ENCODE measurements at regions not wholly inside any gene's neighbourhood (a gene's known extent, or its start where the extent isn't known, plus 50 kb on each side); places are given as distances from the start of the nearest gene placed in this dataset.
"Not testable (repeated sequence)": the region's sequence is repeated elsewhere in the genome, so short reads cannot be mapped to it uniquely, and the experiment has no call there.

DNA sequence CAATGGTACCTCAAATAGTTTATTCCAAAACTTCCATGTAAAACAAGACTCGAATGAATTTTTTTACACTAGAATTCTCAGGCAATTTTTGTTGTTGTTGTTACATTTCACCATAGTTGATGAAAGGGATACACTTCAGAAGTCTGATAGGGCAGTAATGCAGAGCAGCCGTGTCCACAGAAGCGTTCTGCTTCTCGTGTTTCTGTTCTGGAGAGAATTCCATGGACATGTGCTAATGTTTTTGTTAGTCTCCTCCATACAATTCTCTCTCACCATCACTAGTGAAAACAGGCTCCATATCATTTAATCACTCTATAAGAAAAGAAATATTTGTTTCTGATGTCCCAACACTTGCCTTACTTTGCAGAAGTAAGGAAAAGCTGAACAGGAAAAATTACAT is 606.1 kb downstream of the SLC16A7 start:
- no peak for DNase-seq

DNA sequence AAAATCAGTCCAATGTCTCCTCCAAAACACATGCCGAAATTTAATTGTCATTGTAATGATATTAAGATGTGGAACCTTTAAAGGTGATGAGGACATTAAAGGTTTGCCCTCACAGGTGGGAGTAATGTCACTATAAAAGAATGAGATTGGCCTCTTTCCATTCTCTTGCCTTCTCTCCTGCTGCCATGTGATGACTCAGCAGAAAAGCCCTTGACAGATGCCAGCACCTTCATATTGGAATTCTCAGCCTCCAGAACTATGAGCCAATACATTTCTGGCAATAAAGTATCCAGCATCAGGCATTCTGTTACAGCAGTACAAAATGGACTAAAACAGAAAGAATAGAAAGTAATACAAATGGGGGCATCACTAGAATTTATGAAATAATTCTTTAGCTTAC is 609.7 kb downstream of the SLC16A7 start:
- no peak for DNase-seq

DNA sequence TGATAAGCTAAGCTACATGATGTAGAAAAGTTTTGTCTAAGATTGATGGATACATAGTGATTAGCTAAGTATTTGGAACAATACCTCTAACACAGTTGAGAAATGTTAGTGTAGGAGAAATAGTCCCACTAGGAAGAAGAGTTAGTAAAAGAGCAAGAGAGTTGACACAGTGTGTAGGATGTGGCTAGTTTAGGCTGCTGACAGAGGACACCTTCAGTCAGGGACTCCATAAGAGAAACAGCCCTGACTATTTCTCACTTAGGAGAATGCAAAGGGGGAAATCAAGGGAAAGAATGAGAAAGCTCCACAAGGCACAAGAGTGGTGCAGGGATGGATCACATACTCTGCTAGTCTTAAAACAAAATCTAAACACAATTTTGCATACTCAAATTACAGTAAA is 613.7 kb downstream of the SLC16A7 start:
- DNase-seq: no peak

DNA sequence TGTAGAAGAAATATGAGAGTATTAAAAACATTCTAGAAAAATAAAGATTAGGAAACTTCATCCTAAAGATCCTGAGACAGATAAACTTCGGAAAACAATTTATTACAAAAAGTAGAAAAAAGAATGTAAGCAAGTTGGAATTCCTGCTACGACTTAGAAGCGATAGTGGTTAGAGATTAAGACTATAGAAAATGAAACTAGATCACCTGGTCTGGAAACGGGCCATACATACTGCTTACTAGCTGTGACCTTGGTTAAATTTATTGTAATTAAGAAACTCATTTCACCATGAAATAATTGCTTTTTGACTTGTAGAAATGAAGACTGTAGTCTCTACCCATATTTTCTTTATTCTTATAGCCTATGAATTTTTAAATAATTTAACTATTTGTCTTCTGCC is 614.1 kb downstream of the SLC16A7 start:
- no peak for DNase-seq

DNA sequence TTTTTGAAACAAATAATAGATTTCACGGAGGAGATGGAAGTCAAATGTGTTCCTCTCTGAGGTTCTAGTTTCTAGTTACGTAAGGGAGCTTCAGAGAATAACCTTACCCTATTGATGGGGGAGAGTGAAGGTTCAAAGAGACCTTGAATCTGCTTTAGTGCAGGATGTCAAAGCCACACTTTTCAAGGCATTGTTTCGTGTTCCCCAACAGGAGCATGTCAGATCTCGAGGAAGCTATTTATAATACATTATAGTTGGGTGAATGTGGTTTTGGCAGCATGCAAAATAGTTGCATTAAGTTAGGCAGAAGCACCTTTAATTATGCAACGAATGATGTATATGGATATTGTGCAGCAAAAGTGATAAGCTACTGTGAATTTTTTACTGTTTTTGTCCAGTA is 614.9 kb downstream of the SLC16A7 start:
- DNase-seq: no peak

DNA sequence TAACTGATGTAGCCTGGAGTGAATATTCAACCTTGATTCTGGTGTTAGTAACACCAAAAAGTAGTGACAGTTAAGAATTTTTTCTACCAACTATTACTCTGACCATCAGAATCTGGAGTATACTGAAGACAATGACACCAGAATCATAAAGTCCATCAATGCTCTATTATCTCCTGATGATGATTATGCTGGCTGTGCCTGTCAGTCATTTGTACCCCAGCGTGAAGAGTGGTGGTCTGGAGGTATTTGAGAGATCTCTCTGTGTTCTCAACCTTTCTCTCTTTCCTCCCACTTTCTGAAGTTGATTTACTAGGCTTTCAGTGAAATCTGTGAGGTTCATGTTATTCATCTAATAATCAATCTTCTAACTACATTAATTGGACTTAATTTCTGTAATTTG is 615.4 kb downstream of the SLC16A7 start:
- DNase-seq: no peak

DNA sequence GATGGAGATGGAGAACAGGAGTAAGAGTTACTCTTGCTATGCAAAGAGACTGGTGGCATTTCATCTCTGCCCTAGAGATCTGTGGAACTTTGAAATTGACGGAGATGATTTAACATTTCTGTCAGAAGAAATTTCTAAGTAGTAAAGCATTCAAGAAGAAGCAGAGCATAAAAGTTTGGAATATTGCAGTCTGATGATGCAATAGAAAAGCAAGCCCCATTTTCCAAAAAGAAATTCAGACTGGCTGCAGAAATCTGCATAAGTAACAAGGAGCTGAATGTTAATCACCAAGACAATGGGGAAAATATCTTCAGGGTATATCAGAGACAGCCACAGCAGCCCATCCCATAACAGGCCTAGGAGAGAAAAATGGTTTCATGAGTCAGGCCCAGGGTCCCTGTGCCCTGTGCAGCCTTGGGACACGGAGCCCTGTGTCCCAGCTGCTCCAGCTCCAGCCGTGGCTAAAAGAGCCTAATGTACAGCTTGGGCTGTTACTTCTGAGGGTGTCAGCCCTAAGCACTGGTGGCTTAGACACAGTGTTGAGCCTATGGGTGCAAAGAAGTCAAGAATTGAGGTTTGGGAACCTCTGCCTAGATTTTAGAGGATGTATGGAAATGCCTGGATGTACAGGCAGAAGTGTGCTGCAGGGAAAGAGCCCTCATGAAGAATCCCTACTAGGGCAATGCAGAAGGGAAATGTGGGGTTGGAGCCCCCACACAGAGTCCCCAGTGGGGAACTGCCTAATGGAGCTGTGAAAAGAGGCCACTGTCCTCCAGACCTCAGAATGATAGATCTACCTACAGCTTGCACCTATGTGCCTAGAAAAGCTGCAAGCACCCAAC is 616.6 kb downstream of the SLC16A7 start:
- DNase-seq: no peak

DNA sequence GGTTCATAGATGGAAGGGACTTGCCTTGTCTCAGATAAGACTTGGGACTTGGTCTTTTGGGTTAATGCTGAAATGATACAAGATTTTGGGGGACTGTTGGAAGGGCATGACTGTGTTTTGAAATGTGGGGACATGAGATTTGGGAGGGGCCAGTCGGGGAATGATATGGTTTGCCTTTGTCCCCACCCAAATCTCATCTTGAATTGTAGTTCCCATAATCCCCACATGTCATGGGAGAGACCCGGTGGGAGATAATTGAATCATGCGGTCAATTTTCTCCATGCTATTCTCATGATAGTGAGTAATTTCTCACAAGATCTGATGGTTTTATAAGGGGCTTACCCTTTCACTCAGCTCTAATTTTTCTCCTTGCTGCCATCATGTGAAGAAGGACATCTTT is 617.4 kb downstream of the SLC16A7 start:
- not testable (repeated sequence) for DNase-seq

DNA sequence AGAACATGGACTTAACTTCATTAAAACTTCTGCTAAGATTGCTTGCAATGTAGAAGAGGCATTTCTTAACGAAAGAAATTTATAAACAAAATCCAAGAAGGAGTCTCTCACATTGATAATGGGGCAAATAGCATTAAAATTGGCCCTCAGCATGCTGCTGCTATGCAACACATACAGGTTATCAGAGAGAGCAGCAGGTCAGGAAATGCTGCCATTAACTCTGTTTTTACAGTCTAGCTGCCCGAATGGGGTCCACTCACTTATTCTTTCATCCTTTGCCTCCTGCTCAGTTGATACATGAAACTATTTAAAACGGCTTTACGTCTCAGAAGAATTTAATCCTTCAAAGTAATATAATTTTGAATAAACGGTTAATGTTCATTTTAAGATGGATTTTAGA is 620.4 kb downstream of the SLC16A7 start:
- DNase-seq: no peak

DNA sequence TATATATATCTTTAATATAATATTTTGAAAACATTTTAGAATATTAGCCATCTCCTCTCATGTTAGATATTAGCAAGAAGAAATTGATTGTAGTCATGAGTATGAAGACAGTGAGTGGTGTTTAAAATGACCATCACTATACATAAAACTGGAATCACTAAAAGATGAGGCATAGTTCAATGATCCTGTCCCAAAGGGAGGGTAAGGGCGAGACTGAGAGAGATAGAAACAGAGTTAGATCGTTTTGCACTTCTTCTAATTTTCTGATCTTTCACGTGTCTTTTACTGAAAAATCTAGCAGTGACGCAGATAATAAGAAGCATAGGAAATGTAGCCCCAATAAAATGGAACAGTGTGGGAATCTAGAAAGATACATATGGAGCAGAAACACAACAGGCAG is 627.4 kb downstream of the SLC16A7 start:
- no peak for DNase-seq

DNA sequence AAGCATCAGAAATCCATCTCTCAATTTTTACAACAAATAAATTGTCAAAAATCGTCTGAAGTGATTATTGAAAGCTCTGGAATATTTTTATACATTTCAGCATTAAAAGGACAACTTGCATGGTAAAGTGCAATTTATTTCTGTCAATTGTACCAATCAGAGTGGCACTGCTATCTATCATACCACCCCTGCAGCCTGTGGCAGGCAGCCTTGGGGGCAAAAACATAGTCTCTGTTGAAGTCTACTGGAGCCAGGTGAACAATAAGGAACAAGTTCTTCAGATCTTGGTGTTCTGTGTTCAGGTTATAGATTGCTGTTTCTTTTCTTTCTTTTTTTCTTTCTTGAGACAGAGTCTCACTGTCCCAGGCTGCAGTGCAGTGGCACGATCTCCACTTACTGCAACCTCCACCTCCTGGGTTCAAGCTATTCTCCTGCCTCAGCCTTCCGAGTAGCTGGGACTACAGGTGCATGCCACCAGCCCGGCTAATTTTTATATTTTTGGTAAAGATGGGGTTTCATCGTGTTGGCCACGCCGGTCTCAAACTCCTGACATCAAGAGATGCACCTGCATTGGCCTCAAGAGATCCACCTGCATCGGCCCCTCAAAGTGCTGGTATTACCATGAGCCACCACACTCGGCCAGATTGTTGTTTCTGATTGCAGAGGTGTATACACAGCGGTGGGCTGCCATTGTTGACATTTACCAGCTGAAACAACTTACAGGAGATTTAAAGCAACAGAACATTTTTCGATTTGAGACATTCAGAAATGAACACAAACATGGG is 629.6 kb downstream of the SLC16A7 start:
- DNase-seq: no peak

DNA sequence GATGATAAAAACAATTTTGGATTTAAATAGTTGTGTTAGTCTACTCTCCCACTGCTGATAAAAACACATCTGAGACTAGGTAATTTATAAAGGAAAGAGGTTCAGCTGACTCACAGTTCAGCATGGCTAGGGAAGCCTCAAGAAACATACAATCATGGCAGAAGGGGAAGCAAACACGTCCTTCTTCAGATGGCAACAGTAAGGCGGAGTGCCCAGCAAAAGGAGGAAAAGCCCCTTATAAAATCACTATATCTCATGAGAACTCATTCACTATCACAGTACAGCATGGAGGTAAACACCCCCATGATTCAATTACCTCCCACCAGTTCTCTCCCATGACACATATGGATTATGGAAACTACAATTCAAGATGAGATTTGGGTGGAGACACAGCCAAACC is 632.1 kb downstream of the SLC16A7 start:
- no peak for DNase-seq

DNA sequence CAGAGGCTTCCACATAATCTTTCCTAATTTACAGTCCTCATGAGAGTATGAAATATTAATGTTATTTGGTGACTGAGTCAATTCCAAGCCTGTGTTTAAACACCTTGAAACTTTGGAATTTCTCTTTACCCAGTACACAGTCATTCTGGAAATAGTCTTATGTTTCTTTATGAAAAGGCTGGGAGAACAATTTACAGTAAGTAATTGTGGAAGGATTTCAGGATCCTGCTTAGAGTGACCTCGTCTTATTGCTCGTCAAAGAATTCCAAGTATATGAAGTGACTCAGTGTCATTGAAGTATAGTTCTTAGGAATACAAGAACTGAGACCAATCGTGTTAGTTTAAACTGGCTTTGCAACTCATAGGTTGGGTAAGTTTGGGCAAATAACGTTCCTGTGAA is 634.2 kb downstream of the SLC16A7 start:
- no peak for DNase-seq

DNA sequence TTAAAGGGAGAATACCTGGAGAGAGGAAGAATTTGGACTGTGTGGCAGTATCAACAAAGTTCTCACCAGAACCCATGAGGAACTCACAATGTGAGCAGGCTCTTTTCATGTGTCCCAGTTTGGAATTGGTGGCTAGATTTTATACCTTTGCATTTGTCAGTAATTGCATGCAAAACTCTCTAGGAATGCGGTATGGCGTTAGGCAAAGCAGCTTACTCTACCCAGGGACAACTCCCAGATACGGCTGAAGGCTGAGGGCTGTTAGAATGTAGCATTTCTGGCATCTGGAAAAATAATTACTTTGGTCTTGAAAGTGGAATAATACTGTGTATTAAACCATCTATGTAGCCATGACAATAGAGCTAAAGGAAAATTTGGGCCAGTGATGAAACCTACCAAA is 635.5 kb downstream of the SLC16A7 start:
- no peak for DNase-seq

DNA sequence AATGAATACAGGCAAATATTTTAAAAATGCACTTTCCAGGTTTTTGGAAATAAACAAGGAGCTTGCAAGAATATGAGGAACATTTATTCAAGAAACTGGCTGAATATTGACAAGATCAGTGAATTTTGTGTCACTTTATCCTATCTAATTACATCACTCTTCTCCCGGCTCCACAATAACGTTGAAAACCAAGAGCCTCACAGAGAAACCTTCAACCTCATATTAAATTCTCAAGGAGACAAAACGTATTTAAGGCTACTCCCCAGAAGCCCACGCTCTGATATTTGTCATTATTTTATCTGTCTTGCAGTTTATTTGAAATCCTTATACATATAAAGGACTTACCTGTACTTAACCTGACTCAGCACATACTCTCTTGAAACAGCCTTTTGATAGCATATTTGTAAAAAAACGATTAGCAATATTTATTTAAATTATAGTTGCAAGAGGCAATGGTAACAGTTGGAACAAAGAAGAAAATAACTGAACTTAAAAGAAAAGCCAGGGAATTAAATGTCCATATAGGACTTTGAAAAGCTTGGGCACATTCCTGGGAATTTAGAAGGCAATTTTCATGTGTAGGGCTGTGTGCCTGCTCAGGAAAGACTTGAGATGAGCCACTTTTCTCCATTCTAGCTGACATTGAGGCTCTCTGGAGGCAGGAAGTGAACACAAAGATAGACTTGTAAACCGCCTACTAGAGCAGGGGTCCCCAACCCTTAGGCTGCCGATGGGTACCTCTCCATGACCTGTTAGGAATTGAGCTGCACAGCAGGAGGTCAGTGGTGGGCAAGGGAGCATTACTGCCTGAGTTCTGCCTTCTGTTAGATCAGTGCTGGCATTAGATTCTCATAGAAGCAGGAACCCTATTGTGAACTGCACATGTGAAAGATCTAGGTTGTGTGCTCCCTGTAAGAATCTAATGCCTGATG is 636.4 kb downstream of the SLC16A7 start:
- no peak for DNase-seq

DNA sequence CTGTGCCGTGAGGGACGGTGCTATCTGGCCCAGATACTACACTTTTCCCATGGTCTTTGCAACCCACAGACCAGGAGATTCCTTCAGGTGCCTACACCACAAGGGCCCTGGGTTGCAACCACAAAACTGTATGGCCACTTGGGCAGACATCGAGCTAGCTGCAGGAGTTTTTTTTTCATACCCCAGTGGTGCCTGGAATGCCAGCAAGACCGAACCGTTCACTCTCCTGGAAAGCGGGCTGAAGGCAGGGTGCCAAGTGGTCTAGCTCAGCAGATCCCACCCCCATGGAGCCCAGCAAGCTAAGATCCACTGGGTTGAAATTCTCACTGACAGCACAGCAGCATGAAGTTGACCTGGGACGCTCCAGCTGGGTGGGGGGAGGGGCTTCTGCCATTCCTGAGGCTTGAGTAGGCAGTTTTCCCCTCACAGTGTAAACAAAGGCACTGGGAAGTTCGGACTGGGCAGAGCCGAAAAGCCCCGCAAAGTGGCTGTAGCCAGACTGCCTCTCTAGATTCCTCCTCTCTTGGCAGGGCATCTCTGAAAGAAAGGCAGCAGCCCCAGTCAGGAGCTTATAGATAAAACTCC is 638.9 kb downstream of the SLC16A7 start:
- not testable (repeated sequence) for DNase-seq

DNA sequence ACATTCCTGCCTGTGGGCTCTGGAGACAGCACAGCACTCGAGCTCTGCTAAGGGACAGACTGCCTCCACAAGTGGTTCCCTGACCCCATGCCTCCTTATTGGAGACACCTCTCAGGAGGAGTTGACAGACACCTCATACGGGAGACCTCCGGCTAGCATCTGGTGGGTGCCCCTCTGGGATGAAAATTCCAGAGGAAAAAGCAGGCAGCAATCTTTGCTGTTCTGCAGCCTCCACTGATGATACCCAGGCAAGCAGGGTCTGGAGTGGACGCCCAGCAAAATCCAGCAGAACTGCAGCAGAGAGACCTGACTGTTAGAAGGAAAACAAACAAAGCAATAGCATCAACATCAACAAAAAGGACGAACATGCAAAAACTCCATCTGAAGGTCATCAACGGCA is 639.4 kb downstream of the SLC16A7 start:
- no peak for DNase-seq

DNA sequence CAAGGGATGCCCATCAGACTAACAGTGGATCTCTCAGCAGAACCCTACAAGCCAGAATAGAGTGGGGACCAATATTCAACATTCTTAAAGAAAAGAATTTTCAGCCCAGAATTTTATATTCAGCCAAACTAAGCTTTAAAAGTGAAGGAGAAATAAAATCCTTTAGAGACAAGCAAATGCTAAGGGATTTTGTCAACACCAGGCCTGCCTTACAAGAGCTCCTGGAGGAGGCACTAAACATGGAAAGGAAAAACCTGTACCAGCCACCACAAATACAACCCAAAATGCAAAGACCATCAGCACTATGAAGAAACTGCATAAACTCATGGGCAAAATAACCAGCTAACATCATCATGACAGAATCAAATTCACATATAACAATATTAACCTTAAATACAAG is 640.6 kb downstream of the SLC16A7 start:
- DNase-seq: not testable (repeated sequence)

DNA sequence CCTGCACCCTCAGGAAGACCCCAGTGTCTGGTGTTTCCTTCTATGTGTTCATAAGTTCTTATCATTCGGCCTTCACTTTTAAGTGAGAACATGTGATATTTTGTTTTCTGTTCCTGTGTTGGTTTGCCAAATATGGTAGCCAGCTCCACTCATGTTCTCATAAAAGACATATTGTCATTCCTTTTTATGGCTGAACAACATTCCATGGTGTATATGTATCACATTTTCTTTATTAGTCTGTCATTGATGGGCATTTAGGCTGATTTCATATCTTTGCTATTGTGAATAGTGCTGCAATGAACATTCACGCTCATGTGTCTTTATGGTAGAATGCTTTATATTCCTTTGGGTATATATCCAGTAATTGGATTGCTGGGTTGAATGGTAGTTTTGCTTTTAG is 645.1 kb downstream of the SLC16A7 start:
- DNase-seq: no peak

DNA sequence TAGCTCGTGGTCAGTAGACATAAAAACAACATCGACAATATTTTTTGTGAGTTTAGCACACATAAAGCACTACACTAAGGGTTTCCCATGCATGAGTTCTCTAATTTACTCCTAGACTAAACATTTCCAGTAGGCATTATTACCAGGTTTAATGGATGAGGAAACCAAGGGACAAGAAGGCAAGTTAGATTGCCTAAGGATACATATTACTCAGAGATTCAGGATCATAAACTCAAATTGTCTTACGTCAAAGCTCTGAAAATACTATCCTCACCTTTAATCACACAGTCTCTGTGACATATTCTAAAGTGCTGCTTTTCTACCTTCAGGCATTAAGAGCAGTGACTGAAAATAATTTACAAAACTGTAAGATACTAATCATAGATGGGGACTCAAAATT is 655.3 kb downstream of the SLC16A7 start:
- no peak for DNase-seq

DNA sequence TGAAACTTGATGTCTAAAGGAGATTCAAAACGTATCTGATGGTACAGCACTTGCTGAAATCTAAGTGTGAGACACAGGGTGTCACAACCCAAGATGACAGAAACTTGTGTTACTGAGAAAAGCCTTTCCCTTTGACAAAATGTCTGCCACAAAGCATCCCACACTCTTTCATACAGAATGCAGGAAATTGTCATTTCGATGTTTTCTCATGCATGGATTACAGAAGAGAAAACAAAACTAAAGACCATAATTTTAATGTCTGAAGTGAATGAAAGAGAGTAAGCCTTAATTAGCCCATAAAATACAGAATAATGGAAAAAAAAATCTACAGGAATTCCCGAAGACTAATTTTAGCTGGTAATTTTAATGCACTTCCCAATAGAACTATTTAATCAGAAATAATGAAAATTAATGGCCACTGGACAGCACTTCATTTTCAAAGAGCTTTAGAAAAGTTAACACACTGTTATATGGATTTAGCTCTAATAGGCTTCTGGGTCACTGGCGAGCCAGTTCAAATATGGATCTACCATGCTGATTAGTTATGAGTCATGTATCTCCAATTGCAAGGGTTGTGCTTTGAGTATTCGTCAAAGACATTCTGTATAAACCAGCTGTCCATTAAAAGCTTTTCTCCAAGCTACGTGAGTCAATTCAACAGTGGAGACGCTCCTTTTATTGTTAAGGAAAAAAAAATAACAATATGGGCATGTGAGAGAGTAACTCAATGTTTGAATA is 656.7 kb downstream of the SLC16A7 start:
- no peak for DNase-seq

DNA sequence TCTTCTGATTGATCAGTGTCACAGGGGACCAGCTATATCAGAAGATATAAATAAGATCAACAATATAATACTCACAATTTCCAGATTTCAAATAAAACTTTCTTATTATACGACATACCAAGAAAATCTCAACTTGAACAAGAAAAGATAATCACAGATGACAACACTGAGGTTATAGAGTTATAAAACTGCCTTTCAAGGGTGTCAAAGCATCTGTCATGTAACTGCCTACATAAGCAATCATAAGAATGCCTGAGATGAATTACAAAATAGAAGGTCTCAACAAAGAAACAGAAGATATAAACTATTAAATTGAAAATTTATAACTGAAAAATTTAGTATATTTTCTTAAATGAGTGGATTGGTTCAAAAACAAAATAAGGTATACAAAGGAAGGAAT is 659.2 kb downstream of the SLC16A7 start:
- no peak for DNase-seq
